ACC112 (cell line): ENCODE measurements at regions not wholly inside any gene's neighbourhood (a gene's known extent, or its start where the extent isn't known, plus 50 kb on each side); places are given as distances from the start of the nearest gene placed in this dataset.

Experiments used
- H2AFZ ChIP-seq: fragments of 200-600 bp; sonication (generic); one replicate; pipeline ENCODE4 v1.6.0; 2017; ENCODE audit warnings: antibody characterized with exemption, low read length; ENCODE audit not compliant: unreplicated experiment
- H3K27ac ChIP-seq: fragments of 200-600 bp; sonication (generic); 2 replicates; pipeline ENCODE4 v1.5.1; 2014; ENCODE audit warnings: low read depth, mild to moderate bottlenecking, antibody characterized with exemption, low read length, moderate library complexity
- H3K27me3 ChIP-seq: fragments of 200-600 bp; sonication (generic); 2 replicates; pipeline ENCODE4 v1.6.1; 2014; ENCODE audit warnings: mild to moderate bottlenecking, antibody characterized with exemption, low read length, moderate library complexity, mixed read lengths; ENCODE audit not compliant: insufficient read depth
- H3K36me3 ChIP-seq: fragments of 200-600 bp; sonication (generic); 2 replicates; pipeline ENCODE4 v1.6.1; 2016; ENCODE audit warnings: mild to moderate bottlenecking, antibody characterized with exemption, low read length, moderate library complexity, mixed read lengths; ENCODE audit not compliant: insufficient read depth
- H3K4me1 ChIP-seq: fragments of 200-600 bp; sonication (generic); one replicate; pipeline ENCODE4 v1.6.1; 2016; ENCODE audit warnings: low read length, mixed read lengths; ENCODE audit not compliant: insufficient read depth, unreplicated experiment, control insufficient read depth
- H3K4me3 ChIP-seq: fragments of 200-600 bp; sonication (generic); 2 replicates; pipeline ENCODE4 v1.5.1; 2014; ENCODE audit warnings: mild to moderate bottlenecking, low read depth, low read length
- H3K79me2 ChIP-seq: fragments of 200-600 bp; sonication (generic); one replicate; pipeline ENCODE4 v1.6.0; 2016; ENCODE audit warnings: low read length; ENCODE audit not compliant: control insufficient read depth, unreplicated experiment, insufficient read depth

GRCh38 chr14:85978582-85979250 is 448.8 kb downstream of the FLRT2 start:
- Histone ChIP-seq H2AFZ (no peak overlapping the region), H3K4me3 (no peak overlapping the region), H3K27ac (no peak overlapping the region), H3K36me3 (no peaks in the 10 kb centered on the region), H3K79me2 (no peaks in the 10 kb centered on the region), H3K27me3 (no peaks in the 10 kb centered on the region), H3K4me1 (no peaks in the 10 kb centered on the region)

GRCh38 chr14:85974602-85975001 is 444.7 kb downstream of the FLRT2 start:
- H3K36me3 ChIP-seq, result no peaks in the 10 kb centered on the region
- no peaks in the 10 kb centered on the region for H3K79me2 ChIP-seq
- no peak overlapping the region for H3K27ac ChIP-seq
- no peak overlapping the region for H2AFZ ChIP-seq
- H3K4me1 ChIP-seq, result no peaks in the 10 kb centered on the region
- no peak overlapping the region for H3K4me3 ChIP-seq
- H3K27me3 ChIP-seq, result no peaks in the 10 kb centered on the region

- Histone ChIP-seq H3K4me3 (no peak overlapping the region), H3K4me1 (no peaks in the 10 kb centered on the region), H3K27me3 (no peaks in the 10 kb centered on the region), H2AFZ (no peak overlapping the region), H3K36me3 (no peaks in the 10 kb centered on the region), H3K27ac (no peak overlapping the region), H3K79me2 (no peaks in the 10 kb centered on the region)
These were observed 433.5 kb downstream of the FLRT2 start for GRCh38 chr14:85963486-85963885.

GRCh38 chr14:85960756-85961155 is 430.8 kb downstream of the FLRT2 start:
- no peaks in the 10 kb centered on the region for H3K27me3 ChIP-seq
- no peaks in the 10 kb centered on the region for H3K79me2 ChIP-seq
- H2AFZ ChIP-seq, result no peak overlapping the region
- H3K4me3 ChIP-seq, result no peak overlapping the region
- no peaks in the 10 kb centered on the region for H3K36me3 ChIP-seq
- H3K4me1 ChIP-seq, result no peaks in the 10 kb centered on the region
- H3K27ac ChIP-seq, result no peak overlapping the region

- Histone ChIP-seq H3K36me3 (no peaks in the 10 kb centered on the region), H3K4me3 (no peak overlapping the region), H3K79me2 (no peaks in the 10 kb centered on the region), H3K27me3 (no peaks in the 10 kb centered on the region), H2AFZ (no peak overlapping the region), H3K4me1 (no peaks in the 10 kb centered on the region), H3K27ac (no peak overlapping the region)
These were observed 429.1 kb downstream of the FLRT2 start for GRCh38 chr14:85959063-85959462.

GRCh38 chr14:85958069-85958468 is 428.1 kb downstream of the FLRT2 start:
- H3K27ac ChIP-seq, result no peak overlapping the region
- no peaks in the 10 kb centered on the region for H3K79me2 ChIP-seq

GRCh38 chr14:85953265-85953664 is 423.3 kb downstream of the FLRT2 start:
- H3K36me3 ChIP-seq, result no peaks in the 10 kb centered on the region
- no peaks in the 10 kb centered on the region for H3K4me1 ChIP-seq
- H3K79me2 ChIP-seq, result no peaks in the 10 kb centered on the region
- H2AFZ ChIP-seq, result no peak overlapping the region
- H3K4me3 ChIP-seq, result no peak overlapping the region
- H3K27ac ChIP-seq, result no peak overlapping the region
- no peaks in the 10 kb centered on the region for H3K27me3 ChIP-seq

More at GRCh38 chr14:85958069-85958468, 428.1 kb downstream of the FLRT2 start:
- Histone ChIP-seq H2AFZ (no peak overlapping the region), H3K36me3 (no peaks in the 10 kb centered on the region), H3K4me3 (no peak overlapping the region), H3K4me1 (no peaks in the 10 kb centered on the region), H3K27me3 (no peaks in the 10 kb centered on the region)

- H3K4me3 ChIP-seq, result no peak overlapping the region
- H2AFZ ChIP-seq, result no peak overlapping the region
- no peaks in the 10 kb centered on the region for H3K4me1 ChIP-seq
- no peak overlapping the region for H3K27ac ChIP-seq
- no peaks in the 10 kb centered on the region for H3K36me3 ChIP-seq
- H3K27me3 ChIP-seq, result no peaks in the 10 kb centered on the region
- no peaks in the 10 kb centered on the region for H3K79me2 ChIP-seq
These were observed 418.2 kb downstream of the FLRT2 start for GRCh38 chr14:85948153-85948552.

- H3K27ac ChIP-seq, result no peak overlapping the region
- H3K27me3 ChIP-seq, result no peaks in the 10 kb centered on the region
- no peaks in the 10 kb centered on the region for H3K36me3 ChIP-seq
- no peaks in the 10 kb centered on the region for H3K4me1 ChIP-seq
- H3K79me2 ChIP-seq, result no peaks in the 10 kb centered on the region
- no peak overlapping the region for H2AFZ ChIP-seq
- H3K4me3 ChIP-seq, result no peak overlapping the region
These were observed 417.7 kb downstream of the FLRT2 start for GRCh38 chr14:85947461-85948139.

GRCh38 chr14:85943192-85943591 is 413.2 kb downstream of the FLRT2 start:
- H3K79me2 ChIP-seq, result no peaks in the 10 kb centered on the region
- no peaks in the 10 kb centered on the region for H3K27me3 ChIP-seq
- H3K36me3 ChIP-seq, result no peaks in the 10 kb centered on the region
- H3K27ac ChIP-seq, result no peak overlapping the region
- no peak overlapping the region for H2AFZ ChIP-seq
- H3K4me3 ChIP-seq, result no peak overlapping the region
- no peaks in the 10 kb centered on the region for H3K4me1 ChIP-seq

GRCh38 chr14:85934886-85935254 is 404.9 kb downstream of the FLRT2 start:
- no peaks in the 10 kb centered on the region for H3K79me2 ChIP-seq
- no peaks in the 10 kb centered on the region for H3K36me3 ChIP-seq
- peak overlapping the region; percentile 70 for H3K4me3 ChIP-seq
- H2AFZ ChIP-seq, result peak overlapping the region; percentile 48
- H3K27ac ChIP-seq, result no peak overlapping the region
- H3K4me1 ChIP-seq, result no peaks in the 10 kb centered on the region
- H3K27me3 ChIP-seq, result no peaks in the 10 kb centered on the region
